SK-N-SH (cell line): ENCODE measurements at regions not wholly inside any gene's neighbourhood (a gene's known extent, or its start where the extent isn't known, plus 50 kb on each side); places are given as distances from the start of the nearest gene placed in this dataset.

Source experiments
- CTCF ChIA-PET: fragments of 300-600, 350-600 bp; formaldehyde crosslinking; extraction: SDS; loops from one replicate; lab custom pipeline; 2021; lab: Yijun Ruan, JAX
- POLR2A ChIA-PET: fragments of 350-600 bp; sonication (Branson Sonifier 250); formaldehyde crosslinking; extraction: SDS; loops from one replicate; lab custom pipeline; 2020; ENCODE audit warnings: antibody characterized with exemption, inconsistent platforms; lab: Yijun Ruan, JAX
- DNase-seq: peaks from one replicate; pipeline ENCODE4 v3.0.0; 2012
- H2AFZ ChIP-seq: fragments of 200-600 bp; sonication (generic); 2 replicates; pipeline ENCODE4 v1.8.1; 2016; ENCODE audit warnings: antibody characterized with exemption, mild to moderate bottlenecking, low read depth
- H3F3A ChIP-seq: fragments of 200-600 bp; sonication (generic); replicated peaks from 2 replicates; pipeline ENCODE3; 2016; ENCODE audit warnings: antibody characterized with exemption, mild to moderate bottlenecking; ENCODE audit not compliant: insufficient read depth
- H3K27ac ChIP-seq, 2 experiments: fragments of 200-500 bp in 1 of 2; fragments of 200-600 bp in 1 of 2; sonication (Bioruptor generic) in 1 of 2; sonication (generic), shearing (Covaris generic) in 1 of 2; 2 replicates each; pipeline versions ENCODE4 v1.5.1 to v1.6.1; 2014 to 2016; ENCODE audit warnings: low read depth in 2 of 2, inconsistent platforms in 1 of 2, low read length in 1 of 2, mild to moderate bottlenecking in 1 of 2, mixed read lengths in 1 of 2
- H3K27me3 ChIP-seq: fragments of 200-600 bp; sonication (generic), shearing (Covaris generic); 2 replicates; pipeline ENCODE4 v1.6.1; 2016; ENCODE audit warnings: mixed run types; ENCODE audit not compliant: insufficient read depth
- H3K36me3 ChIP-seq, 2 experiments: fragments of 200-500 bp in 1 of 2; fragments of 200-600 bp in 1 of 2; sonication (Bioruptor generic) in 1 of 2; sonication (generic) in 1 of 2; replicated peaks in 1 of 2; 2 replicates each; pipeline versions ENCODE3 to v1.5.1; 2014 to 2016; ENCODE audit warnings: low read length in 1 of 2, mild to moderate bottlenecking in 1 of 2; ENCODE audit not compliant: insufficient read depth in 2 of 2, control insufficient read depth in 1 of 2
- H3K4me1 ChIP-seq, 2 experiments: fragments of 200-500 bp in 1 of 2; fragments of 200-600 bp in 1 of 2; sonication (Bioruptor generic) in 1 of 2; sonication (generic), shearing (Covaris generic) in 1 of 2; 2 replicates each; pipeline versions ENCODE4 v1.5.1 to v1.6.1; 2014 to 2016; ENCODE audit warnings: low read depth in 1 of 2, low read length in 1 of 2, mixed run types in 1 of 2; ENCODE audit not compliant: insufficient read depth in 2 of 2, control insufficient read depth in 1 of 2
- H3K4me2 ChIP-seq: fragments of 200-600 bp; sonication (generic), shearing (Covaris generic); 2 replicates; pipeline ENCODE4 v1.6.1; 2017; ENCODE audit warnings: mixed run types
- H3K4me3 ChIP-seq, 2 experiments: fragments of 200-500 bp in 1 of 2; fragments of 200-600 bp in 1 of 2; sonication (Bioruptor generic) in 1 of 2; sonication (generic), shearing (Covaris generic) in 1 of 2; 2 replicates each; pipeline versions ENCODE4 v1.5.1 to v1.8.1; 2014 to 2016; ENCODE audit warnings: low read depth in 2 of 2, inconsistent platforms in 1 of 2, low read length in 1 of 2, mild to moderate bottlenecking in 1 of 2, mixed read lengths in 1 of 2, moderate library complexity in 1 of 2
- H3K79me2 ChIP-seq: fragments of 200-600 bp; sonication (generic); 2 replicates; pipeline ENCODE4 v1.8.1; 2017; ENCODE audit warnings: mild to moderate bottlenecking; ENCODE audit not compliant: insufficient read depth
- H3K9ac ChIP-seq: fragments of 200-600 bp; sonication (generic); 2 replicates; pipeline ENCODE4 v1.6.1; 2017; ENCODE audit warnings: mixed run types
- H3K9me2 ChIP-seq: fragments of 200-600 bp; sonication (generic); 2 replicates; pipeline ENCODE4 v1.6.1; 2017; ENCODE audit warnings: mixed run types
- H3K9me3 ChIP-seq: fragments of 200-600 bp; sonication (generic); 2 replicates; pipeline ENCODE4 v1.6.1; 2017; ENCODE audit warnings: mixed run types, mild to moderate bottlenecking, moderate library complexity
- H4K20me1 ChIP-seq: fragments of 200-600 bp; sonication (generic); 2 replicates; pipeline ENCODE4 v1.6.1; 2017; ENCODE audit warnings: mild to moderate bottlenecking, mixed run types; ENCODE audit not compliant: insufficient read depth
- ELF1 ChIP-seq: IDR thresholded peaks from 2 replicates; pipeline ENCODE4 v1.4.0; 2012
- EZH2phosphoT487 ChIP-seq: fragments of 200-600 bp; sonication (generic); IDR thresholded peaks from 2 replicates; pipeline ENCODE4 v1.6.1; 2017; ENCODE audit warnings: low read depth, mixed run types, mild to moderate bottlenecking, antibody characterized with exemption, moderate library complexity, borderline replicate concordance
- FOXM1 ChIP-seq: IDR thresholded peaks from 2 replicates; pipeline ENCODE4 v1.4.0; 2012; ENCODE audit warnings: low read depth, mild to moderate bottlenecking
- GABPA ChIP-seq: IDR thresholded peaks from 2 replicates; pipeline ENCODE4 v1.4.0; 2012; ENCODE audit warnings: low read depth, mild to moderate bottlenecking
- NFIC ChIP-seq: IDR thresholded peaks from 2 replicates; pipeline ENCODE4 v1.4.0; 2012; ENCODE audit warnings: borderline replicate concordance
- POLR2AphosphoS5 ChIP-seq: IDR thresholded peaks from 2 replicates; pipeline ENCODE4 v1.6.1; 2012; ENCODE audit warnings: low read depth, low read length
- RFX5 ChIP-seq: IDR thresholded peaks from 2 replicates; pipeline ENCODE4 v1.6.1; 2012; ENCODE audit warnings: mild to moderate bottlenecking, improper control_type of control experiment, low read length
- SIN3A ChIP-seq: IDR thresholded peaks from 2 replicates; pipeline ENCODE4 v1.6.1; 2012; ENCODE audit warnings: low read depth, mild to moderate bottlenecking, low read length, moderate library complexity, borderline replicate concordance
- TCF12 ChIP-seq: IDR thresholded peaks from 2 replicates; pipeline ENCODE4 v1.4.0; 2012
- TEAD4 ChIP-seq: IDR thresholded peaks from 2 replicates; pipeline ENCODE4 v1.4.0; 2012; ENCODE audit warnings: mild to moderate bottlenecking, borderline replicate concordance; ENCODE audit not compliant: insufficient read depth
- WGBS: methylation state at CpG from one replicate; pipeline ENCODE4 v1.1.6; 2017; ENCODE audit warnings: low lambda C conversion rate; 5-methylcytosine and 5-hydroxymethylcytosine counted together
- TF ChIP-seq, protein P1 (sequence below): IDR thresholded peaks from 2 replicates; pipeline ENCODE4 v1.4.0; 2012; ENCODE audit warnings: low read depth, borderline replicate concordance
- TF ChIP-seq, protein P2 (sequence below): IDR thresholded peaks from 2 replicates; pipeline ENCODE4 v1.4.0; 2012; ENCODE audit warnings: low read depth
- TF ChIP-seq, protein P3 (sequence below): fragments of 200-600 bp; sonication (generic); IDR thresholded peaks from 2 replicates; pipeline ENCODE4 v1.6.1; 2017; ENCODE audit warnings: antibody characterized with exemption, mild to moderate bottlenecking, moderate library complexity
- TF ChIP-seq, protein P4 (sequence below): fragments of 150-350 bp; IDR thresholded peaks from 2 replicates; pipeline ENCODE4 v1.6.1; 2017; ENCODE audit warnings: antibody characterized with exemption, low read length, low read depth, borderline replicate concordance
- TF ChIP-seq, protein P5 (sequence below): IDR thresholded peaks from 2 replicates; pipeline ENCODE4 v1.4.0; 2012; ENCODE audit warnings: low read depth, borderline replicate concordance
- TF ChIP-seq, protein P6 (sequence below): IDR thresholded peaks from 2 replicates; pipeline ENCODE4; 2012

DNA sequence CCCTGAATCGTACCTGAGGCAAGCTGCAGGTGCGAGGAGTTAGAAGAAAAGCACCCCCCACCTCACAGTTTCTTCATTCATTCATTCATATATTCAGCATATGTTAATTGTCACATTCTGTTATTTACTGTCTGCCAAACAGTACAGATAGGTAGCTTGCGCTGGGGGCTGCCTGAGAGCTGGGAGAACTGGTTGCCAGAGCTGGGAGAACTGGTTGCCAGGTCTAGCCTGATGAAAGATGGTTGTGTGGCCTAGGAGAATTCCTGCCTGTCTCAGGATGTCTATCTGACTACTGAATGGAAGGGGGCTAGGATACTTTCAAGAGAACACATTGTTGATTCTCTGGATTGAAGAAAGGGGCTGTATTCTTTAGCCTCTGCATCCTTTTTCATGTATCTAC lies 225.9 kb upstream of the POU3F1 start (continued):
- TF ChIP-seq, protein P1, sequence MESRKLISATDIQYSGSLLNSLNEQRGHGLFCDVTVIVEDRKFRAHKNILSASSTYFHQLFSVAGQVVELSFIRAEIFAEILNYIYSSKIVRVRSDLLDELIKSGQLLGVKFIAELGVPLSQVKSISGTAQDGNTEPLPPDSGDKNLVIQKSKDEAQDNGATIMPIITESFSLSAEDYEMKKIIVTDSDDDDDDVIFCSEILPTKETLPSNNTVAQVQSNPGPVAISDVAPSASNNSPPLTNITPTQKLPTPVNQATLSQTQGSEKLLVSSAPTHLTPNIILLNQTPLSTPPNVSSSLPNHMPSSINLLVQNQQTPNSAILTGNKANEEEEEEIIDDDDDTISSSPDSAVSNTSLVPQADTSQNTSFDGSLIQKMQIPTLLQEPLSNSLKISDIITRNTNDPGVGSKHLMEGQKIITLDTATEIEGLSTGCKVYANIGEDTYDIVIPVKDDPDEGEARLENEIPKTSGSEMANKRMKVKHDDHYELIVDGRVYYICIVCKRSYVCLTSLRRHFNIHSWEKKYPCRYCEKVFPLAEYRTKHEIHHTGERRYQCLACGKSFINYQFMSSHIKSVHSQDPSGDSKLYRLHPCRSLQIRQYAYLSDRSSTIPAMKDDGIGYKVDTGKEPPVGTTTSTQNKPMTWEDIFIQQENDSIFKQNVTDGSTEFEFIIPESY = no peak
- TF ChIP-seq ELF1 (no peak), RFX5 (no peak)
- TF ChIP-seq, protein P2, sequence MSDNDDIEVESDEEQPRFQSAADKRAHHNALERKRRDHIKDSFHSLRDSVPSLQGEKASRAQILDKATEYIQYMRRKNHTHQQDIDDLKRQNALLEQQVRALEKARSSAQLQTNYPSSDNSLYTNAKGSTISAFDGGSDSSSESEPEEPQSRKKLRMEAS = no peak
- TF ChIP-seq, protein P3, sequence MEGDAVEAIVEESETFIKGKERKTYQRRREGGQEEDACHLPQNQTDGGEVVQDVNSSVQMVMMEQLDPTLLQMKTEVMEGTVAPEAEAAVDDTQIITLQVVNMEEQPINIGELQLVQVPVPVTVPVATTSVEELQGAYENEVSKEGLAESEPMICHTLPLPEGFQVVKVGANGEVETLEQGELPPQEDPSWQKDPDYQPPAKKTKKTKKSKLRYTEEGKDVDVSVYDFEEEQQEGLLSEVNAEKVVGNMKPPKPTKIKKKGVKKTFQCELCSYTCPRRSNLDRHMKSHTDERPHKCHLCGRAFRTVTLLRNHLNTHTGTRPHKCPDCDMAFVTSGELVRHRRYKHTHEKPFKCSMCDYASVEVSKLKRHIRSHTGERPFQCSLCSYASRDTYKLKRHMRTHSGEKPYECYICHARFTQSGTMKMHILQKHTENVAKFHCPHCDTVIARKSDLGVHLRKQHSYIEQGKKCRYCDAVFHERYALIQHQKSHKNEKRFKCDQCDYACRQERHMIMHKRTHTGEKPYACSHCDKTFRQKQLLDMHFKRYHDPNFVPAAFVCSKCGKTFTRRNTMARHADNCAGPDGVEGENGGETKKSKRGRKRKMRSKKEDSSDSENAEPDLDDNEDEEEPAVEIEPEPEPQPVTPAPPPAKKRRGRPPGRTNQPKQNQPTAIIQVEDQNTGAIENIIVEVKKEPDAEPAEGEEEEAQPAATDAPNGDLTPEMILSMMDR = no peak

DNA sequence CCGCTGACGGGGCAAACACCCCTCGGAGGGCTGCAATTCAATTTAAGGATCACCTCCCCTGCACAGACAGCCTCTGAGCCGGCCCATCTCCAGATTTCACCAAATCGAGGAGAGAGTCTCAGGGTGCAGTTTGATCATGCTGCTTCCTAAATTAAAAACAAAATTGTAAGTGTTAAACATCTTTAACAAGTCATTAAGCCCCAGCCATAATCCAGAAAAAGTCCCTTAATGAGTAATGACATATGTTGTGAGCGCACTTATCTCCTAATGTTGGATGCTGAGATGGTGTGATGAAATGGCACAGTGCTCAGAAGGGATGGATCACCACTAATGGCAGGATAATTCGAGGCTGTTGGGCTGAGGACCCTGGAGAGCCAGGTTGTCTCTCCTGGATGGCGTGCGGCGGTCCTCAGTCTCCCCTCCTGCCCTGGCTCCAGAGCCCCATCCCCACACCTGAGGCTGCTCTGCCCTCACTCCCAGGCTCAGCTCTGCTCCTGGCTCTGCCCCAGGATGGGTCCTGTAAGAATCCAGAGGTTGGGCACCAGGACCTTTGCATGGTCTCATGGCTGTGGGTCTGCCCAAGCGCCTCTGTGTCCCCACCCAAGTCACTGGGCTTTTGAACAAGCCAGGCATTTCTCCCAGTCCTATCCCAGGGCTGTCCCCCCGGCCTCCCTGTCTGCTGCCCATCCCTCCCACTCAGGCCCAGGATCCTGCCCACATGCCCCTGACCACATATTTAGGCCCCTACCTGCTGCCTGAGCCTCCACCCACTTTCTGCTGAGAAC lies 224.4 kb upstream of the POU3F1 start:
- Histone ChIP-seq H3K4me1 (no peaks in the 10 kb centered on the region), H4K20me1 (no peaks in the 10 kb centered on the region), H3F3A (no peaks in the 10 kb centered on the region), H3K27ac (no peak overlapping the region), H2AFZ (no peak overlapping the region), H3K4me2 (no peak overlapping the region), H3K79me2 (no peaks in the 10 kb centered on the region), H3K9me3 (no peaks in the 10 kb centered on the region), H3K9ac (no peak overlapping the region), H3K27me3 (peaks cover 51% of the 10 kb centered on the region; the same call in 1 of the 2 replicates), H3K9me2 (no peaks in the 10 kb centered on the region), H3K36me3 (no peaks in the 10 kb centered on the region), H3K4me3 (no peak overlapping the region)
- POLR2A ChIA-PET = no interaction called here
- TF ChIP-seq POLR2AphosphoS5 = no peak
- no peak for TF ChIP-seq SIN3A
- no peak for TF ChIP-seq TCF12
- TF ChIP-seq GABPA = no peak
- no peak for TF ChIP-seq TEAD4
- TF ChIP-seq, protein P4, sequence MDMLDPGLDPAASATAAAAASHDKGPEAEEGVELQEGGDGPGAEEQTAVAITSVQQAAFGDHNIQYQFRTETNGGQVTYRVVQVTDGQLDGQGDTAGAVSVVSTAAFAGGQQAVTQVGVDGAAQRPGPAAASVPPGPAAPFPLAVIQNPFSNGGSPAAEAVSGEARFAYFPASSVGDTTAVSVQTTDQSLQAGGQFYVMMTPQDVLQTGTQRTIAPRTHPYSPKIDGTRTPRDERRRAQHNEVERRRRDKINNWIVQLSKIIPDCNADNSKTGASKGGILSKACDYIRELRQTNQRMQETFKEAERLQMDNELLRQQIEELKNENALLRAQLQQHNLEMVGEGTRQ = no peak
- no peak for TF ChIP-seq EZH2phosphoT487
- TF ChIP-seq FOXM1 = no peak
- TF ChIP-seq, protein P5, sequence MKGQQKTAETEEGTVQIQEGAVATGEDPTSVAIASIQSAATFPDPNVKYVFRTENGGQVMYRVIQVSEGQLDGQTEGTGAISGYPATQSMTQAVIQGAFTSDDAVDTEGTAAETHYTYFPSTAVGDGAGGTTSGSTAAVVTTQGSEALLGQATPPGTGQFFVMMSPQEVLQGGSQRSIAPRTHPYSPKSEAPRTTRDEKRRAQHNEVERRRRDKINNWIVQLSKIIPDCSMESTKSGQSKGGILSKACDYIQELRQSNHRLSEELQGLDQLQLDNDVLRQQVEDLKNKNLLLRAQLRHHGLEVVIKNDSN = no peak
- TF ChIP-seq, protein P6, sequence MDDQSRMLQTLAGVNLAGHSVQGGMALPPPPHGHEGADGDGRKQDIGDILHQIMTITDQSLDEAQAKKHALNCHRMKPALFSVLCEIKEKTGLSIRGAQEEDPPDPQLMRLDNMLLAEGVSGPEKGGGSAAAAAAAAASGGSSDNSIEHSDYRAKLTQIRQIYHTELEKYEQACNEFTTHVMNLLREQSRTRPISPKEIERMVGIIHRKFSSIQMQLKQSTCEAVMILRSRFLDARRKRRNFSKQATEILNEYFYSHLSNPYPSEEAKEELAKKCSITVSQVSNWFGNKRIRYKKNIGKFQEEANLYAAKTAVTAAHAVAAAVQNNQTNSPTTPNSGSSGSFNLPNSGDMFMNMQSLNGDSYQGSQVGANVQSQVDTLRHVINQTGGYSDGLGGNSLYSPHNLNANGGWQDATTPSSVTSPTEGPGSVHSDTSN = no peak
- no peak for TF ChIP-seq NFIC
- DNase-seq = no peak
- 2% methylated on average over 9 of the region's 12 CpGs for whole genome bisulfite sequencing
- CTCF ChIA-PET = no interaction called here
